GM23338 (cell line): ENCODE measurements at regions not wholly inside any gene's neighbourhood (a gene's known extent, or its start where the extent isn't known, plus 50 kb on each side); places are given as distances from the start of the nearest gene placed in this dataset.

Source experiments
- ATAC-seq: fragments of 200-7000 bp; cut with Tn5 transposase; 3 replicates; pipeline ENCODE4 v1.9.1; 2020
- DNase-seq: peaks from one replicate; pipeline ENCODE4 v3.0.0-alpha.2; 2015; ENCODE audit warnings: low spot score
- H2AFZ ChIP-seq: fragments of 200-600 bp; sonication (generic); 2 replicates; pipeline ENCODE4 v1.8.0; 2016; ENCODE audit warnings: antibody characterized with exemption, mild to moderate bottlenecking, moderate library complexity
- H3F3A ChIP-seq: fragments of 200-600 bp; sonication (generic); replicated peaks from 2 replicates; pipeline ENCODE4 v1.8.0; 2017; ENCODE audit warnings: antibody characterized with exemption, mixed run types, low read depth
- H3K27ac ChIP-seq: fragments of 200-600 bp; sonication (generic); 2 replicates; pipeline ENCODE4 v1.6.1; 2016; ENCODE audit warnings: low read depth
- H3K27me3 ChIP-seq: fragments of 200-600 bp; sonication (generic); 2 replicates; pipeline ENCODE4 v1.8.0; 2016; ENCODE audit warnings: mild to moderate bottlenecking, mixed run types, moderate library complexity; ENCODE audit not compliant: insufficient read depth
- H3K36me3 ChIP-seq: fragments of 200-600 bp; sonication (generic); 2 replicates; pipeline ENCODE4 v1.8.0; 2016; ENCODE audit warnings: mild to moderate bottlenecking; ENCODE audit not compliant: insufficient read depth
- H3K4me1 ChIP-seq: fragments of 200-600 bp; sonication (generic); 2 replicates; pipeline ENCODE4 v1.8.0; 2016; ENCODE audit warnings: mild to moderate bottlenecking, moderate library complexity; ENCODE audit not compliant: insufficient read depth
- H3K4me2 ChIP-seq: fragments of 200-600 bp; sonication (generic); 2 replicates; pipeline ENCODE4 v1.7.1; 2017; ENCODE audit warnings: mixed run types
- H3K4me3 ChIP-seq: fragments of 200-600 bp; sonication (generic); 2 replicates; pipeline ENCODE4 v1.6.1; 2016; ENCODE audit warnings: mixed run types
- H3K79me2 ChIP-seq: fragments of 200-600 bp; sonication (generic); replicated peaks from 2 replicates; pipeline ENCODE4 v1.8.0; 2017; ENCODE audit warnings: mild to moderate bottlenecking; ENCODE audit not compliant: insufficient read depth
- H3K9me2 ChIP-seq: fragments of 200-600 bp; sonication (generic); 2 replicates; pipeline ENCODE4 v1.8.0; 2017; ENCODE audit not compliant: insufficient read depth
- H4K20me1 ChIP-seq: fragments of 200-600 bp; sonication (generic); replicated peaks from 2 replicates; pipeline ENCODE4 v1.8.0; 2017; ENCODE audit warnings: mild to moderate bottlenecking; ENCODE audit not compliant: insufficient read depth
- H3K27ac Mint-ChIP-seq: 2 replicates; pipeline ENCODE4 v1.8.0; 2020; ENCODE audit warnings: inconsistent platforms, mild to moderate bottlenecking, moderate library complexity, mixed read lengths
- H3K27me3 Mint-ChIP-seq: 3 replicates; pipeline ENCODE4 v1.8.0; 2022; ENCODE audit warnings: low read depth, mild to moderate bottlenecking, moderate library complexity, mixed read lengths, inconsistent platforms; ENCODE audit not compliant: insufficient read depth, poor library complexity
- H3K36me3 Mint-ChIP-seq: 3 replicates; pipeline ENCODE4 v1.8.0; 2021; ENCODE audit warnings: low read depth, mild to moderate bottlenecking, inconsistent platforms, moderate library complexity, mixed read lengths
- H3K4me1 Mint-ChIP-seq: 3 replicates; pipeline ENCODE4 v1.8.0; 2020; ENCODE audit warnings: mild to moderate bottlenecking, inconsistent platforms, mixed read lengths
- H3K4me3 Mint-ChIP-seq: 3 replicates; pipeline ENCODE4 v1.8.0; 2021; ENCODE audit warnings: moderate library complexity, mild to moderate bottlenecking, inconsistent platforms, mixed read lengths
- H3K9me3 Mint-ChIP-seq: 3 replicates; pipeline ENCODE4 v1.8.0; 2020; ENCODE audit warnings: moderate library complexity, mild to moderate bottlenecking, inconsistent platforms, mixed read lengths
- CREB1 ChIP-seq: fragments of 250-450 bp; sonication (Bioruptor Pico); IDR thresholded peaks from 2 replicates; pipeline ENCODE4 v1.5.0; 2020; ENCODE audit warnings: low read depth, mild to moderate bottlenecking, moderate library complexity
- EZH2 ChIP-seq: fragments of 200-600 bp; sonication (generic); IDR thresholded peaks from one replicate; pipeline ENCODE4 v1.8.0; 2017; ENCODE audit warnings: antibody characterized with exemption, mild to moderate bottlenecking, low read depth; ENCODE audit not compliant: unreplicated experiment
- EZH2phosphoT487 ChIP-seq: fragments of 200-600 bp; sonication (generic); IDR thresholded peaks from one replicate; pipeline ENCODE4 v1.8.1; 2018; ENCODE audit warnings: antibody characterized with exemption; ENCODE audit not compliant: unreplicated experiment
- JUNB ChIP-seq: IDR thresholded peaks from one replicate; pipeline ENCODE4 v1.6.1; 2016; ENCODE audit warnings: antibody characterized with exemption; ENCODE audit not compliant: unreplicated experiment
- NANOG ChIP-seq: IDR thresholded peaks from 2 replicates; pipeline ENCODE4 v1.6.1; 2016; ENCODE audit warnings: antibody characterized with exemption, borderline replicate concordance
- POLR2AphosphoS5 ChIP-seq: IDR thresholded peaks from 2 replicates; pipeline ENCODE4 v1.6.1; 2016; ENCODE audit warnings: antibody characterized with exemption, low read depth
- STAT1 ChIP-seq: IDR thresholded peaks from one replicate; pipeline ENCODE4 v1.6.1; 2016; ENCODE audit warnings: antibody characterized with exemption; ENCODE audit not compliant: unreplicated experiment
- ZNF114 ChIP-seq: fragments of 250-450 bp; sonication (Bioruptor Pico); IDR thresholded peaks from 2 replicates; pipeline ENCODE4 v1.5.0; 2020; ENCODE audit warnings: mild to moderate bottlenecking, moderate library complexity
- ZNF331 ChIP-seq: fragments of 250-450 bp; sonication (Bioruptor Pico); IDR thresholded peaks from 2 replicates; pipeline ENCODE4 v1.5.0; 2020; ENCODE audit warnings: low read depth, mild to moderate bottlenecking, moderate library complexity
- TF ChIP-seq, protein P1 (sequence below): IDR thresholded peaks from one replicate; pipeline ENCODE4 v1.6.1; 2018; ENCODE audit warnings: antibody characterized with exemption; ENCODE audit not compliant: unreplicated experiment
- TF ChIP-seq, protein P2 (sequence below): fragments of 250-450 bp; sonication (Bioruptor Pico); IDR thresholded peaks from 2 replicates; pipeline ENCODE4 v1.5.0; 2020; ENCODE audit warnings: mild to moderate bottlenecking, moderate library complexity
- TF ChIP-seq, protein P3 (sequence below): IDR thresholded peaks from 2 replicates; pipeline ENCODE4 v1.6.1; 2016; ENCODE audit warnings: antibody characterized with exemption
- TF ChIP-seq, protein P4 (sequence below), 2 experiments: fragments of 200-600 bp in 1 of 2; sonication (generic) in 1 of 2; conservative IDR thresholded peaks; 2 replicates each; pipeline versions ENCODE4 v1.5.1 to v1.6.1; 2016 to 2017; ENCODE audit warnings: antibody characterized with exemption in 2 of 2, low read depth in 2 of 2, mild to moderate bottlenecking in 2 of 2, moderate library complexity in 1 of 2

DNA sequence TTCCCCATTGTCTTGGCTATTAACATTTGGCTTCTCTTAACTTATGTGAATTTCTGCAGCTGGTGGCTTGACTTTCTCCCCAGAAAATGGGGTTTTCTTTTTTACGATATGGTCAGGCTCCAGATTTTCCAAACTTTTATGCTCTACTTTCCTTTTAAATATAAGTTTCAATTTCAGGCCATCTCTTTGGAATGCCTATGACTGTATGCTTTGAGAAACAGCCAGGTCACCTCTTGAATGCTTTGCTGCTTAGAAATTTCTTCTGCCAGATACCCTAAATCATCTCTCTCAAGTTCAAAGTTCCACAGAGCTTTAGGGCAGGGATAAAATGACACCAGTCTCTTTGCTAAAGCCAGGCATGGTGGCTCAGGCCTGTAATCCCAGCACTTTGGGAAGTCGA is 212.9 kb upstream of the SMIM31 start:
- Mint-ChIP-seq H3K4me1 (peaks cover under 1% of the 10 kb centered on the region; the same call in 2 of the 3 replicates), H3K36me3 (peaks cover 26% of the 10 kb centered on the region), H3K27ac (no peak overlapping the region), H3K4me3 (no peak overlapping the region), H3K27me3 (no peaks in the 10 kb centered on the region), H3K9me3 (peaks cover 29% of the 10 kb centered on the region)
- Histone ChIP-seq H3K36me3 (peaks cover 10% of the 10 kb centered on the region; the same call in 1 of the 2 replicates), H3K4me2 (no peak overlapping the region), H4K20me1 (no peaks in the 10 kb centered on the region), H3K9me2 (peaks cover 3% of the 10 kb centered on the region; the same call in 1 of the 2 replicates), H2AFZ (no peak overlapping the region), H3K79me2 (no peaks in the 10 kb centered on the region), H3K27ac (no peak overlapping the region), H3K4me1 (no peaks in the 10 kb centered on the region; the same call in 1 of the 2 replicates), H3F3A (no peaks in the 10 kb centered on the region), H3K4me3 (no peak overlapping the region), H3K27me3 (no peaks in the 10 kb centered on the region)
- ATAC-seq: no peak
- no peak for DNase-seq
- no peak for TF ChIP-seq ZNF331 (CRISPR knock-in tag)
- TF ChIP-seq, protein P1, sequence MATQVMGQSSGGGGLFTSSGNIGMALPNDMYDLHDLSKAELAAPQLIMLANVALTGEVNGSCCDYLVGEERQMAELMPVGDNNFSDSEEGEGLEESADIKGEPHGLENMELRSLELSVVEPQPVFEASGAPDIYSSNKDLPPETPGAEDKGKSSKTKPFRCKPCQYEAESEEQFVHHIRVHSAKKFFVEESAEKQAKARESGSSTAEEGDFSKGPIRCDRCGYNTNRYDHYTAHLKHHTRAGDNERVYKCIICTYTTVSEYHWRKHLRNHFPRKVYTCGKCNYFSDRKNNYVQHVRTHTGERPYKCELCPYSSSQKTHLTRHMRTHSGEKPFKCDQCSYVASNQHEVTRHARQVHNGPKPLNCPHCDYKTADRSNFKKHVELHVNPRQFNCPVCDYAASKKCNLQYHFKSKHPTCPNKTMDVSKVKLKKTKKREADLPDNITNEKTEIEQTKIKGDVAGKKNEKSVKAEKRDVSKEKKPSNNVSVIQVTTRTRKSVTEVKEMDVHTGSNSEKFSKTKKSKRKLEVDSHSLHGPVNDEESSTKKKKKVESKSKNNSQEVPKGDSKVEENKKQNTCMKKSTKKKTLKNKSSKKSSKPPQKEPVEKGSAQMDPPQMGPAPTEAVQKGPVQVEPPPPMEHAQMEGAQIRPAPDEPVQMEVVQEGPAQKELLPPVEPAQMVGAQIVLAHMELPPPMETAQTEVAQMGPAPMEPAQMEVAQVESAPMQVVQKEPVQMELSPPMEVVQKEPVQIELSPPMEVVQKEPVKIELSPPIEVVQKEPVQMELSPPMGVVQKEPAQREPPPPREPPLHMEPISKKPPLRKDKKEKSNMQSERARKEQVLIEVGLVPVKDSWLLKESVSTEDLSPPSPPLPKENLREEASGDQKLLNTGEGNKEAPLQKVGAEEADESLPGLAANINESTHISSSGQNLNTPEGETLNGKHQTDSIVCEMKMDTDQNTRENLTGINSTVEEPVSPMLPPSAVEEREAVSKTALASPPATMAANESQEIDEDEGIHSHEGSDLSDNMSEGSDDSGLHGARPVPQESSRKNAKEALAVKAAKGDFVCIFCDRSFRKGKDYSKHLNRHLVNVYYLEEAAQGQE: no peak
- TF ChIP-seq, protein P2, sequence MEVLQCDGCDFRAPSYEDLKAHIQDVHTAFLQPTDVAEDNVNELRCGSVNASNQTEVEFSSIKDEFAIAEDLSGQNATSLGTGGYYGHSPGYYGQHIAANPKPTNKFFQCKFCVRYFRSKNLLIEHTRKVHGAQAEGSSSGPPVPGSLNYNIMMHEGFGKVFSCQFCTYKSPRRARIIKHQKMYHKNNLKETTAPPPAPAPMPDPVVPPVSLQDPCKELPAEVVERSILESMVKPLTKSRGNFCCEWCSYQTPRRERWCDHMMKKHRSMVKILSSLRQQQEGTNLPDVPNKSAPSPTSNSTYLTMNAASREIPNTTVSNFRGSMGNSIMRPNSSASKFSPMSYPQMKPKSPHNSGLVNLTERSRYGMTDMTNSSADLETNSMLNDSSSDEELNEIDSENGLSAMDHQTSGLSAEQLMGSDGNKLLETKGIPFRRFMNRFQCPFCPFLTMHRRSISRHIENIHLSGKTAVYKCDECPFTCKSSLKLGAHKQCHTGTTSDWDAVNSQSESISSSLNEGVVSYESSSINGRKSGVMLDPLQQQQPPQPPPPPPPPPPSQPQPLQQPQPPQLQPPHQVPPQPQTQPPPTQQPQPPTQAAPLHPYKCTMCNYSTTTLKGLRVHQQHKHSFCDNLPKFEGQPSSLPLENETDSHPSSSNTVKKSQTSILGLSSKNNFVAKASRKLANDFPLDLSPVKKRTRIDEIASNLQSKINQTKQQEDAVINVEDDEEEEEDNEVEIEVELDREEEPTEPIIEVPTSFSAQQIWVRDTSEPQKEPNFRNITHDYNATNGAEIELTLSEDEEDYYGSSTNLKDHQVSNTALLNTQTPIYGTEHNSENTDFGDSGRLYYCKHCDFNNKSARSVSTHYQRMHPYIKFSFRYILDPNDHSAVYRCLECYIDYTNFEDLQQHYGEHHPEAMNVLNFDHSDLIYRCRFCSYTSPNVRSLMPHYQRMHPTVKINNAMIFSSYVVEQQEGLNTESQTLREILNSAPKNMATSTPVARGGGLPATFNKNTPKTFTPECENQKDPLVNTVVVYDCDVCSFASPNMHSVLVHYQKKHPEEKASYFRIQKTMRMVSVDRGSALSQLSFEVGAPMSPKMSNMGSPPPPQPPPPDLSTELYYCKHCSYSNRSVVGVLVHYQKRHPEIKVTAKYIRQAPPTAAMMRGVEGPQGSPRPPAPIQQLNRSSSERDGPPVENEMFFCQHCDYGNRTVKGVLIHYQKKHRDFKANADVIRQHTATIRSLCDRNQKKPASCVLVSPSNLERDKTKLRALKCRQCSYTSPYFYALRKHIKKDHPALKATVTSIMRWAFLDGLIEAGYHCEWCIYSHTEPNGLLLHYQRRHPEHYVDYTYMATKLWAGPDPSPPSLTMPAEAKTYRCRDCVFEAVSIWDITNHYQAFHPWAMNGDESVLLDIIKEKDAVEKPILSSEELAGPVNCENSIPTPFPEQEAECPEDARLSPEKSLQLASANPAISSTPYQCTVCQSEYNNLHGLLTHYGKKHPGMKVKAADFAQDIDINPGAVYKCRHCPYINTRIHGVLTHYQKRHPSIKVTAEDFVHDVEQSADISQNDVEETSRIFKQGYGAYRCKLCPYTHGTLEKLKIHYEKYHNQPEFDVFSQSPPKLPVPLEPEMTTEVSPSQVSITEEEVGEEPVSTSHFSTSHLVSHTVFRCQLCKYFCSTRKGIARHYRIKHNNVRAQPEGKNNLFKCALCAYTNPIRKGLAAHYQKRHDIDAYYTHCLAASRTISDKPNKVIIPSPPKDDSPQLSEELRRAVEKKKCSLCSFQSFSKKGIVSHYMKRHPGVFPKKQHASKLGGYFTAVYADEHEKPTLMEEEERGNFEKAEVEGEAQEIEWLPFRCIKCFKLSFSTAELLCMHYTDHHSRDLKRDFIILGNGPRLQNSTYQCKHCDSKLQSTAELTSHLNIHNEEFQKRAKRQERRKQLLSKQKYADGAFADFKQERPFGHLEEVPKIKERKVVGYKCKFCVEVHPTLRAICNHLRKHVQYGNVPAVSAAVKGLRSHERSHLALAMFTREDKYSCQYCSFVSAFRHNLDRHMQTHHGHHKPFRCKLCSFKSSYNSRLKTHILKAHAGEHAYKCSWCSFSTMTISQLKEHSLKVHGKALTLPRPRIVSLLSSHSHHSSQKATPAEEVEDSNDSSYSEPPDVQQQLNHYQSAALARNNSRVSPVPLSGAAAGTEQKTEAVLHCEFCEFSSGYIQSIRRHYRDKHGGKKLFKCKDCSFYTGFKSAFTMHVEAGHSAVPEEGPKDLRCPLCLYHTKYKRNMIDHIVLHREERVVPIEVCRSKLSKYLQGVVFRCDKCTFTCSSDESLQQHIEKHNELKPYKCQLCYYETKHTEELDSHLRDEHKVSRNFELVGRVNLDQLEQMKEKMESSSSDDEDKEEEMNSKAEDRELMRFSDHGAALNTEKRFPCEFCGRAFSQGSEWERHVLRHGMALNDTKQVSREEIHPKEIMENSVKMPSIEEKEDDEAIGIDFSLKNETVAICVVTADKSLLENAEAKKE: no peak
- TF ChIP-seq ZNF114: no peak
- no peak for TF ChIP-seq POLR2AphosphoS5
- TF ChIP-seq, protein P3, sequence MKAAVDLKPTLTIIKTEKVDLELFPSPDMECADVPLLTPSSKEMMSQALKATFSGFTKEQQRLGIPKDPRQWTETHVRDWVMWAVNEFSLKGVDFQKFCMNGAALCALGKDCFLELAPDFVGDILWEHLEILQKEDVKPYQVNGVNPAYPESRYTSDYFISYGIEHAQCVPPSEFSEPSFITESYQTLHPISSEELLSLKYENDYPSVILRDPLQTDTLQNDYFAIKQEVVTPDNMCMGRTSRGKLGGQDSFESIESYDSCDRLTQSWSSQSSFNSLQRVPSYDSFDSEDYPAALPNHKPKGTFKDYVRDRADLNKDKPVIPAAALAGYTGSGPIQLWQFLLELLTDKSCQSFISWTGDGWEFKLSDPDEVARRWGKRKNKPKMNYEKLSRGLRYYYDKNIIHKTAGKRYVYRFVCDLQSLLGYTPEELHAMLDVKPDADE: no peak
- TF ChIP-seq, protein P4, sequence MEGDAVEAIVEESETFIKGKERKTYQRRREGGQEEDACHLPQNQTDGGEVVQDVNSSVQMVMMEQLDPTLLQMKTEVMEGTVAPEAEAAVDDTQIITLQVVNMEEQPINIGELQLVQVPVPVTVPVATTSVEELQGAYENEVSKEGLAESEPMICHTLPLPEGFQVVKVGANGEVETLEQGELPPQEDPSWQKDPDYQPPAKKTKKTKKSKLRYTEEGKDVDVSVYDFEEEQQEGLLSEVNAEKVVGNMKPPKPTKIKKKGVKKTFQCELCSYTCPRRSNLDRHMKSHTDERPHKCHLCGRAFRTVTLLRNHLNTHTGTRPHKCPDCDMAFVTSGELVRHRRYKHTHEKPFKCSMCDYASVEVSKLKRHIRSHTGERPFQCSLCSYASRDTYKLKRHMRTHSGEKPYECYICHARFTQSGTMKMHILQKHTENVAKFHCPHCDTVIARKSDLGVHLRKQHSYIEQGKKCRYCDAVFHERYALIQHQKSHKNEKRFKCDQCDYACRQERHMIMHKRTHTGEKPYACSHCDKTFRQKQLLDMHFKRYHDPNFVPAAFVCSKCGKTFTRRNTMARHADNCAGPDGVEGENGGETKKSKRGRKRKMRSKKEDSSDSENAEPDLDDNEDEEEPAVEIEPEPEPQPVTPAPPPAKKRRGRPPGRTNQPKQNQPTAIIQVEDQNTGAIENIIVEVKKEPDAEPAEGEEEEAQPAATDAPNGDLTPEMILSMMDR (conservative IDR thresholded peaks at IDR 0.05; ENCODE audit: low read depth in 2 of 2): no peak
- no peak for TF ChIP-seq STAT1
- no peak for TF ChIP-seq EZH2
- no peak for TF ChIP-seq EZH2phosphoT487
- no peak for TF ChIP-seq JUNB
- TF ChIP-seq NANOG: no peak
- TF ChIP-seq CREB1: no peak
